ENCODE measurements at regions not wholly inside any gene's neighbourhood (a gene's known extent, or its start where the extent isn't known, plus 50 kb on each side); places are given as distances from the start of the nearest gene placed in this dataset.

DNA sequence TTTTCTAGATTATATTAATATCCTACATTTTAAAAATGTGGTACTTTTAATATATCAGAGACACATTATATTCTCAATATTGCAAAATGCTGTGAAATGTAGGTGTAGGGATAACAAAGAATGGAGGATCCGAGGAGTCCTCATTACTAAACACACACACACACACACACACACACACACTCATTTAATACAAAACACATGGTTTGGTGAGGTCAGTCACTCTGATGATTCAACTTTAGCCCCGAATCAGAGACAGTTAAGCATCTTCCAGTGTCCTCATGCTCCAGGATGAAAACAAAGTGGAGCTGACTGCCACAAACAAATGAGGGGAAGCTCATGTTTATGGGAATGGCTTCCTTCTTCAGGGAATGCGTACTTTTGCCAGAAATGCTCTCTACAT lies 147.5 kb downstream of the CYSLTR2 start:
- Histone ChIP-seq H3K27me3 (ENCODE audit: insufficient read depth, poor library complexity, severe bottlenecking) (no peaks in the 10 kb centered on the region), H3K27ac (replicated peaks) (no peak overlapping the region)
- DNase-seq (ENCODE audit: low read depth in 1 of 2, low spot score in 1 of 2) = no peak

DNA sequence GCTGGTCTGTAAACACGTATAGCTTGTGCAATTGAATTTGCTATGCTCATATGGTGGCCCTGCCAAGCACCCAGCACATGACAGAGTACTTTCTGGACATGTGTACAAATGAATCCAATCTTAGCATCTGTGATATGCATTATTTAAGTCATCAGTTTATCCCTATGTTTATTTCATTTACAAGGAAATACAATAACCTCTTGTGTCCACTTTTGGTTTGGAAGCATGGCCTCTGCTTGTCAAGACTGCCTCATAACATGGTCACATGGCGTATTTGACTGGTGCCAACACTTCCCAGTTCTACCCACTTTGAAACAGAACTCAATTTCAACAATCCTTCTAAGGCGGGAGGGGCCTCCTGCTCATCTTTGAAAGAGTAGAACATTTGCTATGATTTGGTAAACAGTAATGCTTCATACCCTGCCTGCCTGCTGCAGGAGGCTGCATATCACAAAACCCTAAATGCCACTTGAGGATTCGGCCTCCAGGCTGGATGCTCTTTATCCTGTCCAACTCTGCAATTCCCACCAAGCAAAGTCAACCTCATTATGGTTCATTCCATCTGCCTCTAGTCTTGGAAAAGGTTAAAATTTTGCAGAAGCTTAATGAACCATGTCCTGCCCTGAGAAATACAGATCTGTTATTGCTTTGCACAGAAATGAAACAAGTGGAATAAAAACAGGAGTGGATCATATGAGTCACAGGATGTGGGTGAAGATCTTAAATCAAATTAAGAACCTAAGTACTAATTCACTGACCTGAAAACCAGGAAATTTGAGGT lies 151.3 kb downstream of the CYSLTR2 start:
- DNase-seq (ENCODE audit: low read depth in 1 of 2, low spot score in 1 of 2) = no peak
- H3K27ac ChIP-seq (replicated peaks) = no peak overlapping the region
- no peak overlapping the region for H3K4me3 ChIP-seq (replicated peaks; ENCODE audit: insufficient read depth, low read length)
- TF ChIP-seq POLR2AphosphoS5 (IDR thresholded peaks at IDR 0.05; ENCODE audit: low read depth) = no peak
- TF ChIP-seq GABPA (IDR thresholded peaks at IDR 0.05; ENCODE audit: low read depth) = no peak
- no peak for TF ChIP-seq SPI1 (IDR thresholded peaks at IDR 0.05; ENCODE audit: borderline replicate concordance, low read depth)
- TF ChIP-seq, protein P1, sequence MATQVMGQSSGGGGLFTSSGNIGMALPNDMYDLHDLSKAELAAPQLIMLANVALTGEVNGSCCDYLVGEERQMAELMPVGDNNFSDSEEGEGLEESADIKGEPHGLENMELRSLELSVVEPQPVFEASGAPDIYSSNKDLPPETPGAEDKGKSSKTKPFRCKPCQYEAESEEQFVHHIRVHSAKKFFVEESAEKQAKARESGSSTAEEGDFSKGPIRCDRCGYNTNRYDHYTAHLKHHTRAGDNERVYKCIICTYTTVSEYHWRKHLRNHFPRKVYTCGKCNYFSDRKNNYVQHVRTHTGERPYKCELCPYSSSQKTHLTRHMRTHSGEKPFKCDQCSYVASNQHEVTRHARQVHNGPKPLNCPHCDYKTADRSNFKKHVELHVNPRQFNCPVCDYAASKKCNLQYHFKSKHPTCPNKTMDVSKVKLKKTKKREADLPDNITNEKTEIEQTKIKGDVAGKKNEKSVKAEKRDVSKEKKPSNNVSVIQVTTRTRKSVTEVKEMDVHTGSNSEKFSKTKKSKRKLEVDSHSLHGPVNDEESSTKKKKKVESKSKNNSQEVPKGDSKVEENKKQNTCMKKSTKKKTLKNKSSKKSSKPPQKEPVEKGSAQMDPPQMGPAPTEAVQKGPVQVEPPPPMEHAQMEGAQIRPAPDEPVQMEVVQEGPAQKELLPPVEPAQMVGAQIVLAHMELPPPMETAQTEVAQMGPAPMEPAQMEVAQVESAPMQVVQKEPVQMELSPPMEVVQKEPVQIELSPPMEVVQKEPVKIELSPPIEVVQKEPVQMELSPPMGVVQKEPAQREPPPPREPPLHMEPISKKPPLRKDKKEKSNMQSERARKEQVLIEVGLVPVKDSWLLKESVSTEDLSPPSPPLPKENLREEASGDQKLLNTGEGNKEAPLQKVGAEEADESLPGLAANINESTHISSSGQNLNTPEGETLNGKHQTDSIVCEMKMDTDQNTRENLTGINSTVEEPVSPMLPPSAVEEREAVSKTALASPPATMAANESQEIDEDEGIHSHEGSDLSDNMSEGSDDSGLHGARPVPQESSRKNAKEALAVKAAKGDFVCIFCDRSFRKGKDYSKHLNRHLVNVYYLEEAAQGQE (IDR thresholded peaks at IDR 0.05; ENCODE audit: insufficient replicate concordance, low read depth) = no peak
- TF ChIP-seq, protein P2, sequence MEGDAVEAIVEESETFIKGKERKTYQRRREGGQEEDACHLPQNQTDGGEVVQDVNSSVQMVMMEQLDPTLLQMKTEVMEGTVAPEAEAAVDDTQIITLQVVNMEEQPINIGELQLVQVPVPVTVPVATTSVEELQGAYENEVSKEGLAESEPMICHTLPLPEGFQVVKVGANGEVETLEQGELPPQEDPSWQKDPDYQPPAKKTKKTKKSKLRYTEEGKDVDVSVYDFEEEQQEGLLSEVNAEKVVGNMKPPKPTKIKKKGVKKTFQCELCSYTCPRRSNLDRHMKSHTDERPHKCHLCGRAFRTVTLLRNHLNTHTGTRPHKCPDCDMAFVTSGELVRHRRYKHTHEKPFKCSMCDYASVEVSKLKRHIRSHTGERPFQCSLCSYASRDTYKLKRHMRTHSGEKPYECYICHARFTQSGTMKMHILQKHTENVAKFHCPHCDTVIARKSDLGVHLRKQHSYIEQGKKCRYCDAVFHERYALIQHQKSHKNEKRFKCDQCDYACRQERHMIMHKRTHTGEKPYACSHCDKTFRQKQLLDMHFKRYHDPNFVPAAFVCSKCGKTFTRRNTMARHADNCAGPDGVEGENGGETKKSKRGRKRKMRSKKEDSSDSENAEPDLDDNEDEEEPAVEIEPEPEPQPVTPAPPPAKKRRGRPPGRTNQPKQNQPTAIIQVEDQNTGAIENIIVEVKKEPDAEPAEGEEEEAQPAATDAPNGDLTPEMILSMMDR (IDR thresholded peaks at IDR 0.05; ENCODE audit: insufficient read depth, low read length) = no peak
- no peaks in the 10 kb centered on the region for H3K27me3 ChIP-seq (ENCODE audit: insufficient read depth, poor library complexity, severe bottlenecking)

More for the DNA sequence above, 147.5 kb downstream of the CYSLTR2 start:
- H3K4me3 ChIP-seq (replicated peaks; ENCODE audit: insufficient read depth, low read length) = no peak overlapping the region
- TF ChIP-seq POLR2AphosphoS5 (IDR thresholded peaks at IDR 0.05; ENCODE audit: low read depth) (no peak), GABPA (IDR thresholded peaks at IDR 0.05; ENCODE audit: low read depth) (no peak), SPI1 (IDR thresholded peaks at IDR 0.05; ENCODE audit: borderline replicate concordance, low read depth) (no peak)
- TF ChIP-seq, protein P2 (IDR thresholded peaks at IDR 0.05; ENCODE audit: insufficient read depth, low read length) = no peak
- TF ChIP-seq, protein P1 (IDR thresholded peaks at IDR 0.05; ENCODE audit: insufficient replicate concordance, low read depth) = no peak

DNA sequence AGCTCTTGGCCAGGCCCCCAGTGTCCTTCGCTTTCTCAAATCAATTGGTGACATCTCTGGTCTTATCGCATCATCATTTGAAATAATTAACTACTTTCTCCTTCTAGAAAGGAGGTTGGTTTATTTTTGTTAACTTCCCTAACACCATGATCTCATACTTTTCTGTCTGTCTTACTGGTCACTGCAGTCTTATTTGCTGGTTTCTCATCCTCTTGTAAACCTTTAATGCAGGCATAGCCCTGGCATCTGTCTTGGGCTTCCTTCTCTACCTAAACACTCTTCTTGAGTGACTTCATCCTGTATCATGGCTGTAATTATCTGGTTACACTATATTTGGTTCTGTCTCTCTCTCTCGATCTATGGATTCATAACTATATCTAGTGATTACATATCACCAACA lies 152.8 kb downstream of the CYSLTR2 start:
- no peak overlapping the region for H3K4me3 ChIP-seq (replicated peaks; ENCODE audit: insufficient read depth, low read length)
- DNase-seq (ENCODE audit: low read depth in 1 of 2, low spot score in 1 of 2) = no peak
- no peak overlapping the region; the same call in 1 of the 2 replicates for H3K27ac ChIP-seq (replicated peaks)
- H3K27me3 ChIP-seq (ENCODE audit: insufficient read depth, poor library complexity, severe bottlenecking) = no peaks in the 10 kb centered on the region
- no peak for TF ChIP-seq SPI1 (IDR thresholded peaks at IDR 0.05; ENCODE audit: borderline replicate concordance, low read depth)
- no peak for TF ChIP-seq GABPA (IDR thresholded peaks at IDR 0.05; ENCODE audit: low read depth)
- TF ChIP-seq, protein P2 (IDR thresholded peaks at IDR 0.05; ENCODE audit: insufficient read depth, low read length) = no peak
- TF ChIP-seq POLR2AphosphoS5 (IDR thresholded peaks at IDR 0.05; ENCODE audit: low read depth) = no peak
- TF ChIP-seq, protein P1 (IDR thresholded peaks at IDR 0.05; ENCODE audit: insufficient replicate concordance, low read depth) = no peak

All from HL-60 (cell line).